ENCODE measurements at regions not wholly inside any gene's neighbourhood (a gene's known extent, or its start where the extent isn't known, plus 50 kb on each side); places are given as distances from the start of the nearest gene placed in this dataset.

GRCh38 chr3:170751899-170752293 is 118.1 kb downstream of the RPL22L1 start:
- no peak for TF ChIP-seq CTCF (IDR thresholded peaks at IDR 0.05)
- TF ChIP-seq POLR2A (IDR thresholded peaks at IDR 0.05), result no peak

Measured in uterus (tissue), 2 donors.